GM12875 (cell line): ENCODE measurements at regions not wholly inside any gene's neighbourhood (a gene's known extent, or its start where the extent isn't known, plus 50 kb on each side); places are given as distances from the start of the nearest gene placed in this dataset.

ENCODE experiments used
- H3K4me3 ChIP-seq: one replicate; pipeline ENCODE4 v1.5.1; 2011; ENCODE audit warnings: low read depth, low read length, control low read depth
- CTCF ChIP-seq: IDR thresholded peaks from 2 replicates; pipeline ENCODE4 v1.5.1; 2011; ENCODE audit warnings: low read depth, mild to moderate bottlenecking, control low read depth, inconsistent platforms, low read length, moderate library complexity, borderline replicate concordance; ENCODE audit not compliant: insufficient read depth

- H3K4me3 ChIP-seq, result no peak overlapping the region
- TF ChIP-seq CTCF, result no peak
Measured at GRCh38 chr5:29550523-29550922, 1643.0 kb upstream of the CDH6 start.

- H3K4me3 ChIP-seq, result no peak overlapping the region
- no peak for TF ChIP-seq CTCF
Measured at GRCh38 chr5:29548262-29548661, 1645.2 kb upstream of the CDH6 start.

- no peak for TF ChIP-seq CTCF
- no peak overlapping the region for H3K4me3 ChIP-seq
Measured at GRCh38 chr5:29547236-29547865, 1646.1 kb upstream of the CDH6 start.

GRCh38 chr5:29543501-29543900 lies 1650.0 kb upstream of the CDH6 start:
- no peak for TF ChIP-seq CTCF
- H3K4me3 ChIP-seq, result no peak overlapping the region

- no peak overlapping the region for H3K4me3 ChIP-seq
- TF ChIP-seq CTCF, result no peak
Measured at GRCh38 chr5:29524227-29524626, 1669.3 kb upstream of the CDH6 start.

- TF ChIP-seq CTCF, result no peak
- no peak overlapping the region for H3K4me3 ChIP-seq
Measured at GRCh38 chr5:29518176-29518575, 1675.3 kb upstream of the CDH6 start.

GRCh38 chr5:29516224-29516623 lies 1677.3 kb upstream of the CDH6 start:
- no peak for TF ChIP-seq CTCF
- H3K4me3 ChIP-seq, result no peak overlapping the region
